HG03103 (cell line): ENCODE measurements at regions not wholly inside any gene's neighbourhood (a gene's known extent, or its start where the extent isn't known, plus 50 kb on each side); places are given as distances from the start of the nearest gene placed in this dataset.
"Not testable (repeated sequence)": the region's sequence is repeated elsewhere in the genome, so short reads cannot be mapped to it uniquely, and the experiment has no call there.

ENCODE experiments used
- ATAC-seq: cut with Tn5 transposase; IDR thresholded peaks from one replicate; pipeline ENCODE4 v1.9.1; 2021; ENCODE audit warnings: low read depth; ENCODE audit not compliant: unreplicated experiment

DNA sequence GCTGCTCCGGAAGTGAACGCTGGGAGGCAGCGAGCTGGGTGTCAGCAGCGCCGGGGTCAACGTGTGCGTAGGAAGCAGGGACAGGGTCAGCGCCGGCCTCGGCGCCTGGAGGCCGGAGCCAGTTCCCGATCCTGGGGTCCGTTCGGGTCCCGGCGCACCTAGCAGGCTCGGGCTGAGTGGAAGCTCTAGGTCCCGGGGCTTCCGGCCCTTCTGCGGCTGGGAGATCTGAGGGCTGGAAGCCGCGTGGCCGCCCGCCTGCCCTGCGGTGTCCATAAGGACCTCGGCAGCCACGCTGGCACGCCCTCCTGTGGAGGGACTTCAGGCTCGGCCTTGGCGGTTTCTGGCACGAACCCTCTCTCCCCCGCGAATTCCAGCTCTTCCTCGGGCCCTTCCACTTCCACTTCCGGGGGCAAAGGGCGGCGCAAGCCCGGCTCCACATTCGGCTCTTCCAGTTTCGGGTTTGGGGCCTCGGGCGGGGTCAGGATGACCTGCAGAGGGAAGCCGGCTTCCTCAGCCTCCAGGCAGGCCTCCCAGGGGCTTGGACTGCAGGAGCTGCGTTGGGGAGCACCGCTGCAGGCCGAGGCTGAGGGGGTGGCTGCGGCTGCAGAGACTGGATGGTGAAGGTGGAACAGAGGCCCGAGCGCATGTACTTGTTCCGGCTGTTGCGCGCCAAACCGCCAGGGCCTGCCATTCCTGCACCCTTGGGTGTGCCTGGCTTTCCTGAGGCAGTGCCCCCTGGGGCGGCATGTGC, 146.2 kb downstream of the TMEM121 start:
- ATAC-seq, result not testable (repeated sequence)

DNA sequence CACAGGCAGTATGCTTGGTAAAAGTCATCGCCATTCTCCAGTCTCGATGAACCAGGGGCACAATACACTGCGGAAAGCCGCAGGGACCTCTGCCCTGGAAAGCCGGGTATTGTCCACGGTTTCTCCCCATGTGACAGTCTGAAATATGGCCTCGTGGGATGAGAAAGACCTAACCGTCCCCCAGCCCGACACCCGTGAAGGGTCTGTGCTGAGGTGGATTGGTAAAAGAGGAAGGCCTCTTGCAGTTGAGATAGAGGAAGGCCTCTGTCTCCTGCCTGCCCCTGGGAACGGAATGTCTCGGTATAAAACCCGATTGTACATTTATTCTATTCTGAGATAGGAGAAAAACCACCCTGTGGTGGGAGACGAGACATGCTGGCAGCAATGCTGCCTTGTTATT, 149.1 kb downstream of the TMEM121 start:
- ATAC-seq, result not testable (repeated sequence)

DNA sequence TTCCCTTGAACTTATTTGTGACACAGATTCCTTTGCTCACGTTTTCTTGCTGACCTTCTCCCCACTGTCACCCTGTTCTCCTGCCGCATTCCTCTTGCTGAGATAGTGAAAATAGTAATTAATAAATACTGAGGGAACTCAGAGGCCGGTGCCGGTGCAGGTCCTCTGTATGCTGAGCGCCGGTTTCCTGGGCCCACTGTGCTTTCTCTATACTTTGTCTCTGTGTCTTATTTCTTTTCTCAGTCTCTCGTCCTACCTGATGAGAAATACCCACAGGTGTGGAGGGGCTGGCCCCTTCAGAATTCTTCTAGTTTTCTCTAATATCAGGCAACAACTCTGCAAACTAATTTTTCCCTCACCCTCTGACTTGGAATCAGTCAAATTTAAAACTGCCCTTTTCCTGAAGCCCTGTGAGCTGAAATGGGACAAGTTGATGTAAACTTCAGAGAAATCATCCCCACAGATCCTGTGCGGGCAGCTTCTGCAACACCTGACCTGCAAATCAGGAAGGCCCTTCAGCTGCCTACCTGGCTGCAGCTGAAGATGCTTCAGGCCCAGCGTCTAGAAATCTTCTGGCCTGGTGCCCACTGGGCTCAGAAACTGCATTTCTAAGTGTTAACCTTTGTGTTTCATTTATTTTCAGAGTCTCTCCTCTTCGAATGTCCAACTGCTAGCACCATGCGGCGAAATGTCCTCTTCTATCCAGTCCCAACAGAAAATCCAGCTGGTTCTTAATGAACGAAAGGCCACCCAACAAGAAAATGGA, 149.7 kb downstream of the TMEM121 start:
- ATAC-seq, result not testable (repeated sequence)

DNA sequence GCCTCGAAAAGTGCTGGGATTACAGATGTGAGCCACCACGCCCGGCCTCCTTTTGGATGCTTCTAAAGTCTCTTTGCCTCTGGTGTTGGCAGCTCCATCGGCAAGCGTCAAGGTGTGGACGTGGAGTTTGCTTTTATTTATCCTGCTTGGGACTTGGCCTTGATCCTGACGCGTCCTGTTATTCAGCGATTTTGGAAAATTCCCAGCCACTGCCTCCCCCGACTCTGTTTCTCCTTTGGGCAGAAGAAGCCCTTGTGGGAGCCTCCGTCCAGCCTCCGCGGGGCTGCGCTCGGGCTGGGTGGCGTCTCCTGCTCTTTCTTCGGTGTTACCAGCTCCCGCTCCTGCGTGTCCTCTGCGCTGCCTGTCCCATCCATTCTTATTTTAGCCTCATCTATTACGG, 151.7 kb downstream of the TMEM121 start:
- not testable (repeated sequence) for ATAC-seq

DNA sequence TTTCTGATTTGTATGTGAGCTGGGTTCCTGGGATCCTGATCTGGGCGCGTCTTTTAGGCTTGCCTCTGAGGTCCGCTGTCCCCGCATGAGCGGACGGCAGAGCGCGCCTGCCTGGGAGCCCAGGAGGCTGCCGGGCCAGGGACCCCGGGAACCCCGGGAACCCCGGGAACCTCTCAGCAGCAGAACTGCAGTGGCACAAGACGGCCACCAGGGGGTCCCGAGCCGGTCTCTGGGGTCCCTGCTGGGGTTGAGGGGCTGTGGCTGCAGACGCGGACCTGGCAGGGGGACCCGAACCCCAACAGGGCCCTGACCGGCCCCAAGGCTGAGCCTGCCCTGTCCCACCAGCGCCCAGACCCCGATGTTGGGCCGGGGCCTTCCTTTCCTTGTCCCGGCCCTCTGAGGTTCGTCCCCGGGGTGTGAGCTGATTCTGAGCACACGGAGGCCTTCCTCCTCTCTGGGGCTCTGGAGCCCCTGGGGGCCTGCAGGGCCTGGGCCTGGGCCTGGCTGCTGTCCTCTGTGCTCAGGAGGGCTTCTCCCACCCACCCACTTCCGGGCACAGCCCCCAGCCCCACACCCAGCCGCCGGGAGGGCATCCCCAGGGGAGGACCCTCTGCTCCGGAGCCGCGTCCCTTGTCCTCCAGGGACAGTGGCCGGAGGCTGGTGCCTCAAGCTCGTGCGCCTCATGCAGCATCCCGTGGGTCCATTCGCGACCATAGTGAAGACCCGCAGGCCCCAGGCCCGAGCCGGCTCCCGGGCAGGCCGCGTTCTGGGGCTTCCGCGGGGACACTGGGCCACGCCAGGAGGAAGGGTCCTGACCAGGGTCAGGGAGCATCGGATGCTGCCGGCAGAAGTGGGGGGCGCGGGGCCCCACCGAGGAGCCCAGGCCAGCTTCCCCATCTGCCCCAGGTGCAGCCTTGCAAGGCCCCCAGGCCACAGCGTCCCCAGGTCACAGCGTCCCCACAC, 152.9 kb downstream of the TMEM121 start:
- not testable (repeated sequence) for ATAC-seq

DNA sequence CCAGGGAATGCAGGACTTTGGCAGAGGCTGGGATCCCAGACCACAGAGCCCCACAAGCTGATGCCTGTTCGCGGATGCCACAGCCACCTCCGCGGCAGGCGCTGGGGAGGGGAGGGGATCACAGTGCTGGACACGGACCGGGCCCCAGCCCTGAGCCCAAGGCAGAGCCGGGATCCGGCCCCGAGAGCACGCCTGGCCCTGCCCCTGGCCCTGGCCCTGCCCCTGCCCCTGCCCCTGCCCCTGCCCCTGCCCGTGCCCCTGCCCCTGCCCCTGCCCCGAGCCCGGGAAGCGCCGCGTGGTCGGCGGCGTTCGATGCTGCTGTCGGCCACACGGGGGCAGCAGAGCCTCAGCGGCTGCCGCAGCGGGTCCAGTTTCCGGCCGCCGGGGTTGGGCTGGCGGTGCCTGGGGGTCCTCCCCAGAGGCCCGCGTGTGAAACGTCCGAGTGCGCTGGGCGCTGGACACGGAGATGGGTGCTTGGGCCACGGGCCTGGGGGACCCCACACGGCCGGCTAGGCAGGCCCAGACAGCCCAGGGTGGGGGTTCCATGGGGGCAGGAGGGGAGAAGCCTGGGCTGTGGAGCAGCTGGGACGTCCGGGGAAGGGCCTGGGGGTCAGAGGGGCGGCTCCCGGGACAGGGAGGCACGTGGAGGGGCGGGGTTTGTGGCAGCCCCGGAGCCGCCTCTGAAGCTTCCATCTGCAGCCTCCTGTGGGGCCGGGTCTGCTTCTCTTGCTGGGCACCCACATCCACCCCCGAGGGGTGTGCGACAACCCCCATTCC, 153.8 kb downstream of the TMEM121 start:
- ATAC-seq, result peak; percentile 40

DNA sequence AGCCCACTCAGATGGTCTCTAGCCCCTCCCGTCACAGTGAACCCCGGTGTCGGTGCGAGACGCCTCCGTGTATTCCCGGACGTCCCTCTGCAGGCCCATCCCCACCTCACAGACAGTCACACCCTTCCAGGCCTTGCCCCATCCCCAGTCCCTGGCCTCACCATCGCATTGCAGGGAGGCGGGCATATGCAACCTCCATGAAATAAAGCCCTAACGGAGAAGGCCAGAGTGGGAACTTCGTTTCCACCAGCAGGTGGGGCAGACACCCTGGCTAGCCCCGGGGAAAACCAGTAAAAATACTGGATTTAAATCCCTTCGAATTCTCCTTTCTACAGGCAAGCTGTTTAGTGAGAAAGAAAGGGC, 154.3 kb downstream of the TMEM121 start:
- ATAC-seq, result not testable (repeated sequence)

DNA sequence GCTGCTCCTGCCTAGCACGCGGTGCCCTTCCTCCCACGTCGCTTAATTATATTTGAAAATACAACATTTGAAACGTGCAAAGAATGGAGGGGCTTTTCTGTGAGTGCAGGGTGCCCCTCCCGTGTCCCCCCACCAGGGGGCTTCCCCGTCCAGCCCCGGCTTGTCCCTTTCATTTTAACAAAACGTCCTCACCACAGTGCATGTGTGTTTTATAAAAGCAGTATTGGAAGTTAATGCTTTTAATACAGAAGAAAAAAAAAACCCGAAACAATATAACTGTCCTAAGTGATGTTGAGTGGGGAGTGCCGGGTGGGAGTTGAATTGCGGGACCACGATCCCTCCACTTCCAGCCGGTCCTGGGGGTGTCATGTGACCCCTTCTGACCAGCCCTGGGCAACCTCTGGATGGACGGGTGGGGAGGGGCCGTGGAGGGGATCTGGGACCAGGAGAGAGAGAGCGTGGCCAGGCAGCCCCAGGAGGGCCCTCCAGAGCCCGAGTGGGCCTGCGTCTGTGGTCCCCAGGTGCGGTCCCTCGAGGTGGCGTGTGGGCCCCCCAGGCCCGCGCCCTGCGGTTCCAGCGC, 155.3 kb downstream of the TMEM121 start:
- not testable (repeated sequence) for ATAC-seq

DNA sequence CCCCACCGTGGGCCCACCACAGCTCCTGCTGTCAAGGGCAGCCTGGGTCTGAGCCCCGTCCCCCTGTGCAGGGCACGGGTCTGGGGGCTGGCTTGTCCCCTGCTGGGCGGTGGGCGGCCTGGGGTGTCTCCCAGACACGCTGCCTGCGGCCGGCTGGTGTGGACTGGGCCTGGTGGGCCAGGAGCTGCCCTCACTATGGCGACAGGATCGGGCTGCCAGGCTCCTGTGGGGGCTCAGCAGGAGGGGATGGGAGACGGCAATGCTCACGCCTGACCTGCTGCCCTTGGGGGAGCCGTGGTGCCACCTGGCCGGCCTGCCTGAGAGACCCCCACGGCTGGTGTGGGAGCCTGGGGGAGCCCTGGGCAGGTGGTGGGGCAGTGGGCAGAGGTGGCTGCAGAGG, 156.1 kb downstream of the TMEM121 start:
- not testable (repeated sequence) for ATAC-seq

DNA sequence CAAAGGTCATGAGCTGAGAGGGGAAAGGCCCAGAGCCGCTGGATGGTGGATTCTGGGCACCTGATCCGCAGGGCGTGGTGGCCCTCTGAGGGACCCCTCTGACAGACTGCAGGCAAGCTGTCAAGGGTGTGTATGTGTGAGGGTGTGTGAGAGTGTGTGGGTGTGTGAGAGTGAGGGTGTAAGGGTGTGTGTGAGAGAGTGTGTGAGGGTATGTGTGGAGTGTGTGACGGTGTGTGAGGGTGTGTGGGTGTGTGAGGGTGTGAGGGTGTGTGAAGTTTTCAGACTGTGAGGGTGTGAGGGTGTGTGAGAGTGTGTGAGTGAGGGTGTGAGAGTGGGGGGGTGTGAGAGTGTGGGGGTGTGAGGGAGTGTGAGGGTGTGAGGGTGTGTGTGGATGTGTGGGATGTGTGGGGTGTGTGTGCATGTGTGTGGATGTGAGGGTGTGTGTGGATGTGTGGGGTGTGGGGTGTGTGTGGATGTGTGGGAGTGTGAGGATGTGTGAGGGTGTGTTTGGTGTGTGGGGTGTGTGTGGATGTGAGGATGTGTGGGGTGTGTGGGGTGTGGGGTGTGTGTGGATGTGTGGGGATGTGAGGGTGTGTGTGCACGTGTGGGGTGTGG, 156.7 kb downstream of the TMEM121 start:
- ATAC-seq, result no peak

DNA sequence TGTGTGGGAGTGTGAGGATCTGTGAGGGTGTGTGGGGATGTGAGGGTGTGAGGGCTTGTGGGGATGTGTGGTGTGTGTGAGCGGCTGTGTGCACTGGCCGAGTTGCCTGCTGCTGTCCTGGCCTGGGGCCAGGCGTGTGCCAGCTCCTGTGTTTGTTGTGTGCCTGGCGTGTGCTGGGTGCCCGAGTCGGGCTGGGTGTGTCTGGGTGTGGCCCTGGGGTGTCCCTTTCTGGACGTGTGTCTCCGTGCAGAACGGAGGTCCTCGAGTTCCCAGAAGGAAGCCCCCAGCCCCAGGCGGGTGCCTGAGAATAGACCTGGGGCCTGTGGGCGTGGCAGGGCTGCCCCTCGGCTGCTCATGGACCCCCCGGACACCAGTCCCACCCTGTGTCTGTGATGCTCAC, 157.7 kb downstream of the TMEM121 start:
- ATAC-seq, result not testable (repeated sequence)

DNA sequence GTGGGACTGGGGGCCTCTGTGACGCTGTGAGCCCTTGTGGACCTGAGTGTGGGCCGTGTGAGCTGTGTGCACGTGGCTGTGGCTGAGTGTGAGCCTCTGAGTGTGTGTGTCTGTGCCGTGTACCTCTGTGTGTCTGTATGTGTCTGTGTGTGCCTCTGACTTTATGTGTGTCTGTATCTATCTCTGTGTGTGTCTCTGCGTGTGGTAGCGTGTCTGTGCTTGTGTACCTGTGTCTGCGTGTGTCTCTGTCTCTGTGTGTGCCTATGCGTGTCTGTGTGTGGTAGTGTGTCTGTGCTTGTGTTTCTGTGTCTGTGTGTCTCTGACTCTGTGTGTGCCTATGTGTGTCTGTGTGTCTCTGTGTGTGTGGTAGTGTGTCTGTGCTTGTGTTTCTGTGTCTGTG, 158.2 kb downstream of the TMEM121 start:
- not testable (repeated sequence) for ATAC-seq

DNA sequence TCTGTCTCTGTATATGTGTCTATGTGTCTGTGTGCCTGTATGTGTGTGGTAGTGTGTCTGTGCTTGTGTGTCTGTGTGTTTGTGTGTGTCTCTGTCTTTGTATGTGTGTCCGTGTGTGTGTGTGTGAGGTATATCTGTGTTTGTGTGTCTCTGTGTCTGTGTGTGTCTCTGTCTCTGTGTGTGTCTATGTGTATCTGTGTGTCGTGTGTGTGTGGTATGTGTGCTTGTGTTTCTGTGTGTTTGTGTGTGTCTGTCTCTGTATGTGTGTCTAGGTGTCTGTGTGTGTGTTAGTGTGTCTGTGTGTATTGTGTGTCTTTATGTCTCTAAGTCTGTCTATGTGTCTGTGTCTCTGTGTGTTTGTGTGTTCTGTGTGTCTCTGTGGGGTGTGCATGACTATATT, 158.6 kb downstream of the TMEM121 start:
- ATAC-seq, result no peak

DNA sequence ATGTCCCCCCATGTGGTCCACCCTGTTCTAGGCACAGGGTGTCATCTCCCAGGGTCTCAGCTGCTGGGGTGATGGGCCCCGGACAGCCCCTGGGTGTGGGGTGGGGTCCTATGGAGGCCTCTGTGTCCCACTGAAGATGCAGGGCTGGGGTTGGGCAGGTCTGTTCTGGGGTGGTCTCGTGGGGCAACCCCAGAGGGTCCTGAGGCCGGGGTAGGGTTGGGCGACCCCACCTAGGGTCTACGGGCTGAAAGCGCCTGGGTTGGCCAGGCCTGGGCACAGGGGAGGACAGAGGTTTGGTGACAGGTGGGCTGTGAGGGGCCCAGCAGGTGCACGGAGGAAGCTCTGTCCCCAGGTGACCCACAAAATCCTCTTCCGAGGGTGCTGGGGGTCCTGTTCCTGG, 159.2 kb downstream of the TMEM121 start:
- not testable (repeated sequence) for ATAC-seq

DNA sequence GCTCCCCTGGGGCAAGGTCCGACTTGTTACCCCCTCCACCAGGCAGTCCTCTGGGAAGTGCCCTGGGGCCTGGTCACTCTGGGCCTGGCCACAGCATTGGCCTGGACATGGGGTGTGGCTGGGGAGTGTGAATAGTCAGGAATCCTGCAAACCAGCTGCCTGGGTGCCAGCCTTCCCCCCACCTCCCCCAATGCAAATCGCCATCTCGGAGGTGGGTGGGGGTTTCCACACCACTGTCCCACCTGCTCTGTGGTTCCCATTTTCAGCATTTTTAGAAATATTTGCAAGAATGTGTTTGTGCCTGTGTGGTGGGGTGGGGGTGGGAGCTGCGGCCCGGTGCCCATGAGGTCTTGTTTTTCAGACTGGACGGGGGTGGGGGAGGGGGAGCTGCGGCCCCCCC, 159.7 kb downstream of the TMEM121 start:
- ATAC-seq, result peak; percentile 30

DNA sequence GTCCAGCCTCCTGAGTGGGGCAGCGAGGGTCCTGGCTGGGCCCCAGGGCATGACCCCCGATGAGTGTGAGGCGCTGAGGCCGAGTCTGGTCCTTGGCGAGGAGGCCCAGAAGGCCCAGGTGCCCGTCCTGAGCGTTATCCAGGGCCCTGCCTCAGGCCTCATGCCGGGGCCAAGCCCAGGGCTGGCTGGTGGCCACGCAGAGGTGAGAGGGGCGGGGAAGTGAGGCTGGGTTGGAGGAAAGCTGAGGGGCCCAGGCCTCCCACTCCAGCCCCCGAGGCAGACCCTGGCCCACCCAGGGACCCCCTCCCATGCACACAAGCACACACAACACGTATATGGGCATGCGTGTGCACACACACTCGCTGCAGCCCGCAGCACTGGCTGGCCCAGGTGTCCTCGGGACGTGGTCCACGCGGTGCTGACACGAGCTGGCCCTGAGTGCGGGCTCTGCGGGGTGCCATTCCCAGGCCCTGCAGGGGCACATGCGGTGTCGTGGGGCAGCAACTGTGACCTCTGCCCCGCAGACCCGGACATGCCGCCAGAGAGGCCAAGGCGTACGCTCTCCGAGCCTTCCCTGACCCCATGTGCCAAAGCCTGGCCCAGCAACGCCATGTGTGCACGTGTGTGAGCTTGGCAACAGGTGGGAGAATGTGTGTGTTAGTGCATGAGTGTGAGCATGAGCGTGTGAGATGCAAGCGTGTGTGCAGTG, 160.2 kb downstream of the TMEM121 start:
- peak; percentile 3 for ATAC-seq

DNA sequence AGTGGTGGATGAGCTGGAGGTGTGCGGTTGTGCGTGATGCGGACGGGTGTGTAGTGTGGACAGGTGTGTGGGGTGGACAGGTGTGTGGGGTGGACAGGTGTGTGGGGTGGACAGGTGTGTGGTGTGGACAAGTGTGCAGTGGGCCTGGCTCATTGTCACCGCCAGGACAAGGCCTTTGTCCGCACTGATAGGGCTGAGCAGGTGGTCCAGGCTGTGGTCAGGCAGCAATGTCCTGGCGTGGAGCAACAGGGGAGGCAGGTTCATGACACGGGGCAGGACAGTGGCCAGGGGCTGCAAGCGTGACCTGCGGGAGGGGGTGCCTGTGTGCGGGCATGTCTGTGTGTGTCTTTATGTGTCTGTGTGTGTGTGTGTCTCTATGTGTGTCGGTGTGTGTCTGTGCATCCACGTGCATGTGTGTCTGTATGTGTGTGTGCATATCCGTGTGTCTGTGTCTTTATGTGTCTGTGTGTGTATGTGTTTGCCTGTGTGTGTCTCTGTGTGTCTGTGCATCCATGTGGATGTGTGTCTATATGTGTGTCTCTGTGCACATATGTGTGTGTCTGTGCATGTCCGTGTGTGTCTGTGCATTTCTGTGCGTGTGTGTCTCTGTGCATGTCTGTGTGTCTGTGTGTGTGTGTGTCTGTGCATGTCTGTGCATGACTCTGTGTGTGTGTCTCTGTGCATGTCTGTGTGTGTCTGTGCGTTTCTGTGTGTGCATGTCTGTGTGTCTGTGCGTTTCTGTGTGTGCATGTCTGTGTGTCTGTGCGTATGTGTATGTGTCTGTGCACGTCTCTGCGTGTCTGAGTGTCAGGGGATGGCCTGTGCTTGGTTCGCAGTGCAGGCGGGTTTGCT, 161.0 kb downstream of the TMEM121 start:
- not testable (repeated sequence) for ATAC-seq

DNA sequence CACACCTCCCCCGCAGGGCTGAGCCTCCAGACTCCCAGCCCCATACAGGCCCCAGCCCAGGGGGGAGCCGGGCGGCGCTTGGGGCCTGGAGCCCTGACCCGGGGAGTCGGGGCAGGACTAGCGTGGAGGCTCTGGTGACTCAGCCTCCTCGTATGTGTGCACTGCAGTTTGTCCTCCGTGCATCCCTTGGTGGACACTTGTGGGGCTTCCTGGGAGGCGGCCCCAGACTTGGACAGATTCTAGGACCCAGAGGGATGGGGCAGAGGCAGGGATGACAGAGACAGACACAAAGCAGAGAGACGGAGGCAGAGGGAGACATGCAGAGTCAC, 161.6 kb downstream of the TMEM121 start:
- ATAC-seq, result not testable (repeated sequence)
